NCI-H146 treated with DMSO at 0.1 percent for 48 hours (cell line): ENCODE measurements at regions not wholly inside any gene's neighbourhood (a gene's known extent, or its start where the extent isn't known, plus 50 kb on each side); places are given as distances from the start of the nearest gene placed in this dataset.

Experiments used
- DNase-seq: peaks from one replicate; lab custom pipeline; 2025; ENCODE audit not compliant: unreplicated experiment; lab: John Stamatoyannopoulos, UW

DNA sequence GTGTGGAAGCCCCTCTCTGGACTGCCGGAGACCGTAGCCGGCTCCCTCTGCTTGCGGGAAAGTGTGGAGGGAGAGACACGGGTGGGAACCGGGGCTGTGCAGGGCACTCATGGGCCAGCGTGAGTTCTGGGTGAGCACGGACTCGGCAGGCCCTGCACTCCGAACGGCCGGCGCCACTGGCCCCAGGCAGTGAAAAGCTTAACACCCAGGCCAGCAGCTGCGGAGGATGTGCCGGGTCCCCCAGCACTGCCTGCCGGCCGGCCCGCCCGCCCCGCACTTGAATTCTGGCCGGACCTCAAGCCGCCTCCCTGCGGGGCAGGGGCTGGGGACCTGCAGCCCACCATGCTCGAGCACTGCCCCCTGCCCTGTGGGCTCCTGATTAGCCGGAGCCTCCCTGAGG is 147.0 kb downstream of the FGF9 start:
- DNase-seq, result no peak

- no peak for DNase-seq
Measured at GRCh38 chr13:21822029-21822428, 151.2 kb downstream of the FGF9 start.

DNA sequence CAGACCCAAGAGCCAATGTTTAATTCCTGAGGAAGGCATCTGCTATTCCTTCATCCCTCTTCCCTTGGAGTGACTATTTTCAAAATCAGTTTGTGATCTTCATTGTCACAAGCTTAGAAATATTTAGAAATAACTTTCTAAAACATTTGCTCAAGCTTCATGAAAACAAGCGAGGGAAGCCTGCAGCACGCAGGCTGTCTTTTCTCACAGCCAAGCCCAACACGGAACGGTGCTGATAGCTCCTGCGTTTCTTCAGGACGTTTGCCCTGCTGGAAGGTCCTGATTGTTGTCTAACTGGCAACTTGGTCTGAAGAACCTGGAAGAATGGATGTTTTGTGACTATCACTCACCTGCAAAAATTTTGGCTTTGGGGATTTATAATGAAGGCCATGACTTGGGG is 152.5 kb downstream of the FGF9 start:
- no peak for DNase-seq

- no peak for DNase-seq
Measured at GRCh38 chr13:21823949-21824348, 153.1 kb downstream of the FGF9 start.

DNA sequence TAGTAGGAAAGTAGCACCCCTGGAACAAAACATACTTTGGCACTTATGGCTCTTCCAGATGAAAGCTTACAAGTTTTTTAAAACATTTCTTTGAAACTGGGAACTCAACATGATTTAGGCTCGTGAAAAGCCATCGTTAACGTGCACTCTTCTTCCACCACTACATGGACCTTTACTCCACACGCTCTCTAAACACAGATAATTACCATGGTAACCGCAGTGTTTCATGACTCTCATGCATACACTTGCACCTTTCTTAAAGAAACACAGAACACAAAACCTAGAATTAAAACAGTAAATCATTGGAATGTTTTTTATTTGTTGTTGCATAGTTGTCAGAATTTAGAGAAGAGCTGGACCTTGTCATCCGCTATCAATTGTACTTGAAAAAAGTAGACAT is 154.3 kb downstream of the FGF9 start:
- no peak for DNase-seq

DNA sequence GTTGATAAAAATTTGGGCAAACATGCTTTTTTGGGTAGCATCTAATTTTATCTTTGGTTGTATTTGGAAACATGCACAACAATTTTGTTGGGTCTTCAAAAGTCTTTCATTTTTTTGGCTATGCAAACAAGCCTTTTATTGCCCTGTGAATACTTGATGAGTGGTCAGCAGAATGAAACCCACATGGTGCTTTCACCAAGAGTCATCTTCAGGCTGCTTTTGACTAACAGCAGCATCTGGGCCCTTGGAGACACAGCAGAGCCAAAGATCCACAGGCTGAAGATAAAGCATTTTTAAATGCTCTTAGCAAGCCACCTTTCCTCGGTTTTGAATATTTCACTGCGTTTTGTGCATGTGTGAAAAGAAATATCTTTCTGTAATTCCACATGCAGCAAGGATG is 154.9 kb downstream of the FGF9 start:
- DNase-seq, result no peak

DNA sequence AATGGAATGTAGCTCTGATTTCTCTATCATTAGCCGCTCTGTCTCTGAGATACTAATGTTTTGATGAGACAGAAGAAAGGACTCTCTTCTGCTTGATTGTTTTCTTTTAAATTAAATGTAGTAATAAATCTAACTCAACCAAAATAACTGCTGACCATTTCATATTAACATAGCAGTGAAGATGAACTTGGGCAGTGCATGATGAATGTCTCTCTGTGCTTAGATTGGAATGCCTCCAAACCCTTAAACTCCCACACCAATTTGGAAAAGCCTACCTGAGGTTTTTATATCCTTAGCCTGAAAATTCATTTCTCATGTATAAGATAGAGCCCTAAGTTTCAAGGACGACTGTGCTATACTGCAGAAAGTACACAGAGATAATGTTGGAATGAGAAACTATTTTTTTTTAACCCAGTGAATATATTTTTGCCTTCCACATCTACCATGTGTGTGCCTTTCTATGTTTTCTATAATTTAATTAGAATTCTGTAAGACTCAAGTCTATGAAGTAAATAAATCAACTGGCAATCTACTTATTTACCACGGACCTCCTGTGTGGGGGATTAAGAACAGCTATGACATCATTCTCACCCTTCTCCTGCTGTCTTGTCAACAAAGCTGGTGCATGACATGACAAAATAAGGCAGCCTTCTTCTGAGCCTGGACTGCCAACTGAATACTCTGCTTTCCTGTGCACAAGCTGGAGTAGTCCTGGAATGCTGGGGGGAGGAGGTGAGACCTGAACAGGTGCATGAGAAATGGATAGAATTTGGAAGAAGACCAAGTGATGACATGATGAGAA is 155.5 kb downstream of the FGF9 start:
- no peak for DNase-seq

GRCh38 chr13:21831654-21832324 is 160.9 kb downstream of the FGF9 start:
- no peak for DNase-seq

- no peak for DNase-seq
Measured at GRCh38 chr13:21833921-21834320, 163.0 kb downstream of the FGF9 start.

DNA sequence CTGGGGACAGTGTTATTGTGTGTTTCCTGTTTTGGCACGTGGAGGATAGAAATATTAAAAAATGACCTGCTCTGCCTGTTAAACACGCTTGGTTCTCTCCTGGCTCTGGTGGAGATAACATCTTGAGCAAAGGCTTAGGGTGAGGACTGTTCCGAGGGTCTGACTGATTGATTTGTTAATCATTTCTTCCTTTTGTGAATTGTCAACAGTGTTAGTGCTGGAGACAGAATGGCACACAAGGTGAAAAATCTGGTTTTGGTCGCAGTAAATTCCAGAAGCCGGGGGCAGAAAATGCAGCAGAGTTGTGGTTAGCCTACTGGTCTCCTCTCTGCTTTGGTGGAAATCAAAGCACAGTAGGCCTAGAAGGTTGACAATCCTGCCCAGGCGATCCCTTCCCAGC is 163.6 kb downstream of the FGF9 start:
- no peak for DNase-seq

- DNase-seq, result no peak
Measured at GRCh38 chr13:21837288-21837687, 166.4 kb downstream of the FGF9 start.

DNA sequence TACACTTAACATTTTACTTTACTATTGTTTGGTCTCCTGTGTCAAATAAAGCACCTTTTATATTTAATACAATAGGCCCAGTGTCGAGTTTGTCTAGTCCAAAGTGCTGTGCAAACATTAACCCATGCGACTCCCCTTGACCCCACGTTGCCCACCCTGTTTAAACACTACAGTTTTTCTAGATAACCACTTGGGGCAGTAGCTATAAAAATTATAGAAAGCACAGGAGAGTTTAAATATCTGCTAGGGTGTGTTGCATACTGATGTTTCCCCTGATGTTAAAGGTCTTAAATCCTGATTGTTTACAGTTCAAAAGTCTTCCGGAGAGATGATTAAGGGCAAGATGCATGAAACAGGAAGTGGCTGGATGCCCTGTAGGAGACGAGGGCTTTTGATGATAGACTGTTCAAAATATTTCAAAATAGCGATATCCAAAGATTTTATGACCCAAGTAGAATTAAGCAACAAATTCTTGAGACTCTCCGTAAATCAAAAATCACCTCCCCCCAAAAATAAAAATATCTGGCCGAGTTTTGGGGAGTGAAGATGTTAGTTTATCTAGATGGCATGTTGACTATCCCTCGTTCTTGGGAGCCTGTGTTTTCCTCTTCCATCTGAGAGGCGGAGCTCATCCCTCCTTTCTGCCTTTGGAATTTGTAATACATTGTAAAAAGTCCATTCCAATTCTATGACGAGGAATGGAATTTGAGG is 167.1 kb downstream of the FGF9 start:
- DNase-seq, result no peak

- no peak for DNase-seq
Measured at GRCh38 chr13:21846605-21847004, 175.7 kb downstream of the FGF9 start.

DNA sequence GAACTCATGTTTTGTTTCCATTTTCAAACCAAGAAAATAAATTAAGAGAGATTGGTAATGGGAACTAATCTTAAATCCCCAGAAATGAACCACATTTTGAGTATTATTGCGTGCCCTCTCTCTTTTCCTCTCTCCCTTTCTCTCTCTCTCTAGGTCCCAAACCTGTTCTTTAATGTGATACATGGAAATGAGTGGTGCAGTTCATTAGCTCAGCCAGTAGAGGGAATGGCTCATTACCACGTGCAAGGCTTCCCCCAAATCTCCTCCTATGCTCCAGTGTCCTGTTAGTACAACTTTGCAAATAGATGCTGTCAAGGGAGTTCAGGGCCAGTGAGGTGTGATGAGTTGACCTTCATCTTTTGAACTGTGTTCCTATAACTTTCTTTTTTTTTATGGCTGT is 178.4 kb downstream of the FGF9 start:
- no peak for DNase-seq

GRCh38 chr13:21850013-21851006 is 179.4 kb downstream of the FGF9 start:
- DNase-seq, result no peak

GRCh38 chr13:21852043-21852442 is 181.2 kb downstream of the FGF9 start:
- DNase-seq, result no peak

DNA sequence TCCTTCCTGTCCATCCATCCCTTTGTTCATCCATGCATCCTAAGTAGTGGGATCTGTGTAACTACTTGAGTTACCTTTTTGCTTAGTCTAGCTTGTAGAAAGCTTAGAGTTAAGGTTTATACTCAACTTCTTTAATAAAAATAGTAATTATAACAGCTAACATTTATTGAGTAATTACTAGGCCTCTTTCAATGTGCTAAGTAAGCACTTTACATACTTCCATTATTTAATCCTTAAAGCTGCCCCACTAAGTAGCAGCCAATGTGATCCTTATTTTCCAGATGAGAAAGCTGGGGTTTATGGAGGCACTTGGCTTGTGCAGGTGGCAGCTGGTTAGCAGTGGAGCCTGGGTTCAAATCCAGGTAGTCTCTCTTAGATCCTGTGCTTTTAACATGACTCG is 182.9 kb downstream of the FGF9 start:
- DNase-seq, result no peak

GRCh38 chr13:21868823-21869222 is 197.9 kb downstream of the FGF9 start:
- no peak for DNase-seq

GRCh38 chr13:21871382-21871781 is 200.5 kb downstream of the FGF9 start:
- no peak for DNase-seq

DNA sequence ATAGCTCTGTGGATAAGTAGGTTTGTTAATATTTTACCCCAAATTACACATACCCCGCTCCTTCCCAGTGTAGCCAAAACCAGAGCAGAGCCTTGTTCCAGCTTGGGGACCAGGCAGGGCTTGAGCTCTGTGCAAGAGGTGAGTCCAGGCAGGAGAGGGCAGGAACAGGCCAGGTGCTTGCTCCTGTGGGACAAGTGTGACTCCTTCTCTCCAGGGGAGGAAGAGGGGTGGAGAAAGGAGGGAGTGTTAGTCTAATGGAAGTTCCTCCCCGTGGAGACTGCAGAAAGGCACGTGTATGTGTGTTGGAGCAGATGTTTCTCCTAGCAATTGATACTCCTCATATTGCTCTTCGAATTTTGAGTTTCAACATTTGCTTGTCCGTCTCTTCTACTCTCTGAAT is 201.0 kb downstream of the FGF9 start:
- no peak for DNase-seq

- no peak for DNase-seq
Measured at GRCh38 chr13:21872795-21873194, 201.9 kb downstream of the FGF9 start.
